DND-41 (cell line): ENCODE measurements at regions not wholly inside any gene's neighbourhood (a gene's known extent, or its start where the extent isn't known, plus 50 kb on each side); places are given as distances from the start of the nearest gene placed in this dataset.

Experiments used
- CTCF ChIP-seq: IDR thresholded peaks from 2 replicates; pipeline ENCODE4 v1.5.1; 2012; ENCODE audit warnings: borderline replicate concordance, low read length, moderate library complexity, mild to moderate bottlenecking; ENCODE audit not compliant: poor library complexity, severe bottlenecking; ENCODE audit errors: extremely low read depth
- EZH2 ChIP-seq: IDR thresholded peaks from 3 replicates; pipeline ENCODE4 v1.6.1; 2012; ENCODE audit warnings: borderline replicate concordance, low read depth, mild to moderate bottlenecking, moderate library complexity, low read length, inconsistent platforms; ENCODE audit not compliant: severe bottlenecking

GRCh38 chr10:121658111-121658510, 59.9 kb upstream of the FGFR2 start:
- TF ChIP-seq CTCF: no peak
- TF ChIP-seq EZH2: no peak
